HepG2 (cell line): ENCODE measurements at regions not wholly inside any gene's neighbourhood (a gene's known extent, or its start where the extent isn't known, plus 50 kb on each side); places are given as distances from the start of the nearest gene placed in this dataset.

Source experiments
- BRD4 ChIP-seq: sonication (generic); formaldehyde crosslinking; IDR thresholded peaks from 2 replicates; pipeline ENCODE4 v1.4.0; 2020; ENCODE audit warnings: missing genetic modification reagents
- ETV6 ChIP-seq: sonication (generic); formaldehyde crosslinking; conservative IDR thresholded peaks from 2 replicates; pipeline ENCODE4 v1.4.0; 2020; ENCODE audit warnings: missing genetic modification reagents
- GLMP ChIP-seq: sonication (generic); formaldehyde crosslinking; IDR thresholded peaks from 2 replicates; pipeline ENCODE4 v1.9.0; 2021; ENCODE audit warnings: missing genetic modification reagents, mild to moderate bottlenecking, borderline replicate concordance
- HIVEP1 ChIP-seq: sonication (generic); formaldehyde crosslinking; IDR thresholded peaks from 2 replicates; pipeline ENCODE4 v1.4.0; 2020; ENCODE audit warnings: mild to moderate bottlenecking, missing genetic modification reagents
- HMGXB3 ChIP-seq: sonication (generic); formaldehyde crosslinking; IDR thresholded peaks from 2 replicates; pipeline ENCODE4 v1.4.0; 2020; ENCODE audit warnings: missing genetic modification reagents, borderline replicate concordance
- NR2C2 ChIP-seq: sonication (generic); formaldehyde crosslinking; IDR thresholded peaks from 2 replicates; pipeline ENCODE4 v1.4.0; 2020; ENCODE audit warnings: missing genetic modification reagents, mild to moderate bottlenecking, moderate library complexity, borderline replicate concordance
- PLSCR1 ChIP-seq: sonication (generic); formaldehyde crosslinking; IDR thresholded peaks from 2 replicates; pipeline ENCODE4 v1.5.0; 2020; ENCODE audit warnings: missing genetic modification reagents, mild to moderate bottlenecking, borderline replicate concordance
- POLR2AphosphoS2 ChIP-seq: IDR thresholded peaks from 2 replicates; pipeline ENCODE4 v1.6.1; 2011; ENCODE audit warnings: low read depth, low read length, improper control_type of control experiment
- RBFOX2 ChIP-seq: fragments of 200-400 bp; formaldehyde crosslinking; IDR thresholded peaks from 2 replicates; pipeline ENCODE4 v1.6.1; 2017; ENCODE audit warnings: low read depth, mild to moderate bottlenecking, low read length
- SKI ChIP-seq: fragments of 450-650 bp; IDR thresholded peaks from one replicate; pipeline ENCODE4 v1.6.1; 2018; ENCODE audit warnings: mild to moderate bottlenecking; ENCODE audit not compliant: partially characterized antibody
- TFAP4 ChIP-seq: sonication (generic); IDR thresholded peaks from 2 replicates; pipeline ENCODE4 v1.6.1; 2016; ENCODE audit warnings: low read depth, borderline replicate concordance
- XRCC5 ChIP-seq: fragments of 200-400 bp; formaldehyde crosslinking; optimal IDR thresholded peaks from 2 replicates; pipeline ENCODE3; 2017; ENCODE audit warnings: mild to moderate bottlenecking, low read length
- ZBTB14 ChIP-seq: sonication (generic); formaldehyde crosslinking; IDR thresholded peaks from 2 replicates; pipeline ENCODE4 v1.4.0; 2020; ENCODE audit warnings: missing genetic modification reagents
- ZBTB7A ChIP-seq: sonication (generic); formaldehyde crosslinking; IDR thresholded peaks from 2 replicates; pipeline ENCODE4 v1.8.0; 2022; ENCODE audit warnings: mild to moderate bottlenecking, missing genetic modification reagents
- ZNF234 ChIP-seq: sonication (generic); formaldehyde crosslinking; conservative IDR thresholded peaks from 2 replicates; pipeline ENCODE4 v1.5.1; 2020; ENCODE audit warnings: mild to moderate bottlenecking, missing genetic modification reagents
- ZNF331 ChIP-seq: sonication (generic); formaldehyde crosslinking; IDR thresholded peaks from 2 replicates; pipeline ENCODE4 v1.4.0; 2020; ENCODE audit warnings: missing genetic modification reagents
- ZNF687 ChIP-seq: sonication (generic); formaldehyde crosslinking; IDR thresholded peaks from 2 replicates; pipeline ENCODE4 v1.5.1; 2020; ENCODE audit warnings: mild to moderate bottlenecking, missing genetic modification reagents, moderate library complexity
- ZNF703 ChIP-seq: sonication (generic); formaldehyde crosslinking; IDR thresholded peaks from 2 replicates; pipeline ENCODE4 v1.5.1; 2020; ENCODE audit warnings: missing genetic modification reagents, mild to moderate bottlenecking, moderate library complexity, borderline replicate concordance

- no peak for TF ChIP-seq GLMP (CRISPR knock-in tag)
- no peak for TF ChIP-seq SKI
- TF ChIP-seq TFAP4 = peak; percentile 43; the same call in 1 of the 2 replicates
- TF ChIP-seq NR2C2 = no peak
- no peak for TF ChIP-seq BRD4 (CRISPR knock-in tag)
- TF ChIP-seq ZNF331 (CRISPR knock-in tag) = peak; percentile 19; the same call in 1 of the 2 replicates
- TF ChIP-seq ZNF703 (CRISPR knock-in tag) = no peak
- TF ChIP-seq HIVEP1 (CRISPR knock-in tag) = no peak
- no peak for TF ChIP-seq POLR2AphosphoS2
- no peak for TF ChIP-seq ZNF234 (CRISPR knock-in tag)
- no peak for TF ChIP-seq ETV6 (CRISPR knock-in tag)
- peak; percentile 41 for TF ChIP-seq XRCC5
- TF ChIP-seq ZBTB14 (CRISPR knock-in tag) = no peak
- TF ChIP-seq PLSCR1 (CRISPR knock-in tag) = no peak
- no peak for TF ChIP-seq RBFOX2
- 0 out of 2 replicates have a peak, but pooled peaks have one; percentile 27 for TF ChIP-seq ZNF687 (CRISPR knock-in tag)
- no peak for TF ChIP-seq ZBTB7A (CRISPR knock-in tag)
- TF ChIP-seq HMGXB3 (CRISPR knock-in tag) = no peak
Observed at GRCh38 chr2:31675485-31675901, 94.8 kb upstream of the SRD5A2 start (continued).
